ENCODE measurements at regions not wholly inside any gene's neighbourhood (a gene's known extent, or its start where the extent isn't known, plus 50 kb on each side); places are given as distances from the start of the nearest gene placed in this dataset.

DNA sequence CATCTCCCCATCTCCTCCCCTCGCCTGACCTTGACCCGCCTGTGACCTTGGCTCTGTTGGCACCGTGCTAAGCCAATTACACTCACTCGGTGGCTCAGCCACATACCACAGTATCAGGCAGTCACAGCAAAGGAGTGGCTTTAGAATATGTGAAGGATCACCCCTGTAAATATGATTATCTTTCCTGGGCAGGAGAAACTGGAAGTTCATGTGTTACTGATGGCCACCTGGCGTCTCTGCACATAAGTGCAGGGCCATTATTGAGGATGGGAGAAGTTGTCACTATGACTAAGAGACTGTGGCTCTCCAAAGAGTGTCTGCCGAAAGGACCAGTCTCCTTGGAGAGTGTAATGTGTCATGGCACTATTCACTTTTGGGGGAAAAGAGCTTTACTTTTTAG lies 116.9 kb upstream of the S1PR3 start:
- Histone ChIP-seq H3K4me1 (ENCODE audit: control insufficient read depth, insufficient read depth, low read length) (no peaks in the 10 kb centered on the region), H3K36me3 (ENCODE audit: control insufficient read depth, insufficient read depth, low read length) (no peaks in the 10 kb centered on the region), H3K4me3 (ENCODE audit: low read depth in 2 of 2, low read length in 2 of 2) (no peak overlapping the region), H3K27me3 (ENCODE audit: control insufficient read depth, insufficient read depth, low read length) (no peaks in the 10 kb centered on the region), H3K27ac (ENCODE audit: low read length) (no peak overlapping the region), H3K9me3 (ENCODE audit: control insufficient read depth, insufficient read depth, low read depth, low read length) (no peaks in the 10 kb centered on the region)
- in situ Hi-C loops (cut with HindIII; ENCODE audit: low pct_unique_long_range_greater_than_20kb, low sequenced_read_pairs) (no loop called here), intact Hi-C loops (cut with micrococcal nuclease; ENCODE audit: unreplicated experiment) (no loop called here)
- no peak for ATAC-seq
- POLR2A ChIA-PET: no interaction called here
- no TSS peak for BruUV-seq (replicated peaks)
- peak; percentile 24; the same call in 1 of the 2 replicates for TF ChIP-seq CTCF (IDR thresholded peaks at IDR 0.05)
- TF ChIP-seq TCF7L2 (IDR thresholded peaks at IDR 0.05; ENCODE audit: low read depth, low read length): no peak
- no peak for TF ChIP-seq SIN3A (IDR thresholded peaks at IDR 0.05; ENCODE audit: borderline replicate concordance, insufficient read depth, low read depth, low read length)
- no peak for TF ChIP-seq POLR2AphosphoS5 (IDR thresholded peaks at IDR 0.05; ENCODE audit: low read depth, low read length)
- CTCF ChIA-PET: no interaction called here
- DNase-seq (ENCODE audit: low read depth, low spot score): no peak

GRCh38 chr9:88875400-88876120 lies 115.7 kb upstream of the S1PR3 start:
- no TSS peak for BruUV-seq (replicated peaks)
- no peaks in the 10 kb centered on the region for H3K27me3 ChIP-seq (ENCODE audit: control insufficient read depth, insufficient read depth, low read length)
- CTCF ChIA-PET: no interaction called here
- no peak overlapping the region for H3K4me3 ChIP-seq (ENCODE audit: low read depth in 2 of 2, low read length in 2 of 2)
- in situ Hi-C loops (cut with HindIII; ENCODE audit: low pct_unique_long_range_greater_than_20kb, low sequenced_read_pairs): no loop called here
- no peak for ATAC-seq
- no peak for DNase-seq (ENCODE audit: low read depth, low spot score)
- POLR2A ChIA-PET: no interaction called here
- no peaks in the 10 kb centered on the region for H3K9me3 ChIP-seq (ENCODE audit: control insufficient read depth, insufficient read depth, low read depth, low read length)
- H3K36me3 ChIP-seq (ENCODE audit: control insufficient read depth, insufficient read depth, low read length): no peaks in the 10 kb centered on the region
- intact Hi-C loops (cut with micrococcal nuclease; ENCODE audit: unreplicated experiment): no loop called here
- no peaks in the 10 kb centered on the region for H3K4me1 ChIP-seq (ENCODE audit: control insufficient read depth, insufficient read depth, low read length)
- H3K27ac ChIP-seq (ENCODE audit: low read length): no peak overlapping the region
- TF ChIP-seq, protein P1, sequence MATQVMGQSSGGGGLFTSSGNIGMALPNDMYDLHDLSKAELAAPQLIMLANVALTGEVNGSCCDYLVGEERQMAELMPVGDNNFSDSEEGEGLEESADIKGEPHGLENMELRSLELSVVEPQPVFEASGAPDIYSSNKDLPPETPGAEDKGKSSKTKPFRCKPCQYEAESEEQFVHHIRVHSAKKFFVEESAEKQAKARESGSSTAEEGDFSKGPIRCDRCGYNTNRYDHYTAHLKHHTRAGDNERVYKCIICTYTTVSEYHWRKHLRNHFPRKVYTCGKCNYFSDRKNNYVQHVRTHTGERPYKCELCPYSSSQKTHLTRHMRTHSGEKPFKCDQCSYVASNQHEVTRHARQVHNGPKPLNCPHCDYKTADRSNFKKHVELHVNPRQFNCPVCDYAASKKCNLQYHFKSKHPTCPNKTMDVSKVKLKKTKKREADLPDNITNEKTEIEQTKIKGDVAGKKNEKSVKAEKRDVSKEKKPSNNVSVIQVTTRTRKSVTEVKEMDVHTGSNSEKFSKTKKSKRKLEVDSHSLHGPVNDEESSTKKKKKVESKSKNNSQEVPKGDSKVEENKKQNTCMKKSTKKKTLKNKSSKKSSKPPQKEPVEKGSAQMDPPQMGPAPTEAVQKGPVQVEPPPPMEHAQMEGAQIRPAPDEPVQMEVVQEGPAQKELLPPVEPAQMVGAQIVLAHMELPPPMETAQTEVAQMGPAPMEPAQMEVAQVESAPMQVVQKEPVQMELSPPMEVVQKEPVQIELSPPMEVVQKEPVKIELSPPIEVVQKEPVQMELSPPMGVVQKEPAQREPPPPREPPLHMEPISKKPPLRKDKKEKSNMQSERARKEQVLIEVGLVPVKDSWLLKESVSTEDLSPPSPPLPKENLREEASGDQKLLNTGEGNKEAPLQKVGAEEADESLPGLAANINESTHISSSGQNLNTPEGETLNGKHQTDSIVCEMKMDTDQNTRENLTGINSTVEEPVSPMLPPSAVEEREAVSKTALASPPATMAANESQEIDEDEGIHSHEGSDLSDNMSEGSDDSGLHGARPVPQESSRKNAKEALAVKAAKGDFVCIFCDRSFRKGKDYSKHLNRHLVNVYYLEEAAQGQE (IDR thresholded peaks at IDR 0.05; ENCODE audit: insufficient read depth in 1 of 2, low read depth in 2 of 2, low read length in 1 of 2): no peak
- no peak for TF ChIP-seq SIN3A (IDR thresholded peaks at IDR 0.05; ENCODE audit: borderline replicate concordance, insufficient read depth, low read depth, low read length)
- no peak for TF ChIP-seq TCF7L2 (IDR thresholded peaks at IDR 0.05; ENCODE audit: low read depth, low read length)
- no peak for TF ChIP-seq CTCF (IDR thresholded peaks at IDR 0.05)
- no peak for TF ChIP-seq POLR2AphosphoS5 (IDR thresholded peaks at IDR 0.05; ENCODE audit: low read depth, low read length)
